ENCODE measurements at regions not wholly inside any gene's neighbourhood (a gene's known extent, or its start where the extent isn't known, plus 50 kb on each side); places are given as distances from the start of the nearest gene placed in this dataset.

DNA sequence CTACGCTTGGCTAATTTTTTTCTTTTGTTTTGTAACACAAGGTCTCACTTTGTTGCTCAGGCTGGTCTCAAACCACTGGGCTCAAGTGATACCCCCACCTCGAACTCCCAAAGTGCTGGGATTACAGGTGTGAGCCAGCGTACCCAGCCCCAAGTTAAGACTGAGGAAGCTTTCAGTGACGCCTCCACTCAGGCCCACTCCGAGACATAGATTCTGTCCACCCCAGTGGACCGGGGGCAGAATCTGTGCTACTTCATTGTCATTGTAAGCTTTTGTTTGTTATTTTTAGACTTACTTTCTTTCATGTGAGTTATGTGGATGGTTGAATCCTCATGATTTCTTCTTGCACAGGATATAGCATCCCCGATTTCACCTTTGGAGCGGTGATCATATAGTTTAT lies 156.9 kb upstream of the TSHZ3 start:
- DNase-seq (ENCODE audit: low spot score), result no peak
- Mint-ChIP-seq H3K27me3 (ENCODE audit: low read depth) (no peaks in the 10 kb centered on the region), H3K4me1 (ENCODE audit: low read depth) (no peaks in the 10 kb centered on the region), H3K36me3 (ENCODE audit: low read depth) (no peaks in the 10 kb centered on the region), H3K4me3 (ENCODE audit: unreplicated experiment) (no peak overlapping the region), H3K27ac (ENCODE audit: unreplicated experiment) (no peak overlapping the region), H3K9me3 (ENCODE audit: low read depth) (peaks cover 7% of the 10 kb centered on the region)
- TF ChIP-seq, protein P1, sequence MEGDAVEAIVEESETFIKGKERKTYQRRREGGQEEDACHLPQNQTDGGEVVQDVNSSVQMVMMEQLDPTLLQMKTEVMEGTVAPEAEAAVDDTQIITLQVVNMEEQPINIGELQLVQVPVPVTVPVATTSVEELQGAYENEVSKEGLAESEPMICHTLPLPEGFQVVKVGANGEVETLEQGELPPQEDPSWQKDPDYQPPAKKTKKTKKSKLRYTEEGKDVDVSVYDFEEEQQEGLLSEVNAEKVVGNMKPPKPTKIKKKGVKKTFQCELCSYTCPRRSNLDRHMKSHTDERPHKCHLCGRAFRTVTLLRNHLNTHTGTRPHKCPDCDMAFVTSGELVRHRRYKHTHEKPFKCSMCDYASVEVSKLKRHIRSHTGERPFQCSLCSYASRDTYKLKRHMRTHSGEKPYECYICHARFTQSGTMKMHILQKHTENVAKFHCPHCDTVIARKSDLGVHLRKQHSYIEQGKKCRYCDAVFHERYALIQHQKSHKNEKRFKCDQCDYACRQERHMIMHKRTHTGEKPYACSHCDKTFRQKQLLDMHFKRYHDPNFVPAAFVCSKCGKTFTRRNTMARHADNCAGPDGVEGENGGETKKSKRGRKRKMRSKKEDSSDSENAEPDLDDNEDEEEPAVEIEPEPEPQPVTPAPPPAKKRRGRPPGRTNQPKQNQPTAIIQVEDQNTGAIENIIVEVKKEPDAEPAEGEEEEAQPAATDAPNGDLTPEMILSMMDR (IDR thresholded peaks at IDR 0.05), result no peak

GRCh38 chr19:31510635-31511034 lies 161.4 kb upstream of the TSHZ3 start:
- H3K4me1 Mint-ChIP-seq (ENCODE audit: low read depth), result no peaks in the 10 kb centered on the region

DNA sequence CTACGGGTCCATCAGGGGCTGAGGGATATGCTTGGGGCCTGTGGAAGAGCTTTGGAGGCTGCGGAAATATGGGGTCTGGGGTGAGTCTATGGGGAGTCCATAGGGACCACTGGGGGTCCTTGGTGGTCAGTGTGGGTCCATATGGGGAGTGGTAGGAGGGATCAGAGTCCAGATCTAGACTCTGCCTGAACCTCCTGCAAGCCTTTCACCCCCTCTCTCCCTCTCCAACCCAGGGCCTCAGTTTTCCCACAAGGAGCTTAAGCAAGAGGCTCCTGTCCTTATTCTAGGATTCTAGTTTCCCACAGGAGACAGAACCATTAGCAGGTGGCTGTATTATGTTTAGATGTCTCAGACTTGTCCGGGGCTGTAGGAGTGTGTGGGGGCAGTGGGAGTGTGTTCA lies 161.9 kb upstream of the TSHZ3 start:
- Mint-ChIP-seq H3K4me3 (ENCODE audit: unreplicated experiment) (no peak overlapping the region), H3K4me1 (ENCODE audit: low read depth) (no peaks in the 10 kb centered on the region), H3K27ac (ENCODE audit: unreplicated experiment) (no peak overlapping the region), H3K9me3 (ENCODE audit: low read depth) (peaks cover 3% of the 10 kb centered on the region), H3K36me3 (ENCODE audit: low read depth) (no peaks in the 10 kb centered on the region), H3K27me3 (ENCODE audit: low read depth) (peaks cover 5% of the 10 kb centered on the region)
- no peak for DNase-seq (ENCODE audit: low spot score)
- TF ChIP-seq, protein P1 (IDR thresholded peaks at IDR 0.05), result no peak

More at GRCh38 chr19:31510635-31511034, 161.4 kb upstream of the TSHZ3 start:
- Mint-ChIP-seq H3K27me3 (ENCODE audit: low read depth) (peaks cover 5% of the 10 kb centered on the region), H3K27ac (ENCODE audit: unreplicated experiment) (no peak overlapping the region), H3K36me3 (ENCODE audit: low read depth) (no peaks in the 10 kb centered on the region), H3K9me3 (ENCODE audit: low read depth) (peaks cover 3% of the 10 kb centered on the region), H3K4me3 (ENCODE audit: unreplicated experiment) (no peak overlapping the region)
- TF ChIP-seq, protein P1 (IDR thresholded peaks at IDR 0.05), result no peak
- DNase-seq (ENCODE audit: low spot score), result no peak

DNA sequence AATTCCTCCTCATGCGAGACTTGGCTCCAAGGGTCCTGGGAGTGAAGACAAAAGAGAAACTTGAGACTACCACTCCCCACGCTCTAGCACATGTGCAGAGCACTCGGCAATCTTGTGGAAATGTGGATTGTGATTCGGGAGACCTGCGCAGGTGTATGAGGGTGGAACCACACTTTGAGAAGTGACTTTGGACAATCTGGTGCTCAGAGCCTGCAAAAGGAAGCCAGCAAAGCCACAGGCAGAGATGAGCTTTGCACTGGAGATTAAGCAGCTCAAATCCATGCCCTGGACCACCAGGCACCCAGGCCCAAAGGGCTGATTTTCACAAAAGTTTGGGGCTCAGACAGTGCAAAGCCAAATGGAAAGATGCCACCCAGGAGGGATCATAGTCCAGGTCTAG lies 162.5 kb upstream of the TSHZ3 start:
- Mint-ChIP-seq H3K4me1 (ENCODE audit: low read depth) (no peaks in the 10 kb centered on the region), H3K27ac (ENCODE audit: unreplicated experiment) (no peak overlapping the region), H3K4me3 (ENCODE audit: unreplicated experiment) (no peak overlapping the region), H3K27me3 (ENCODE audit: low read depth) (peaks cover 5% of the 10 kb centered on the region), H3K9me3 (ENCODE audit: low read depth) (peaks cover 3% of the 10 kb centered on the region), H3K36me3 (ENCODE audit: low read depth) (no peaks in the 10 kb centered on the region)
- TF ChIP-seq, protein P1 (IDR thresholded peaks at IDR 0.05), result no peak
- no peak for DNase-seq (ENCODE audit: low spot score)

DNA sequence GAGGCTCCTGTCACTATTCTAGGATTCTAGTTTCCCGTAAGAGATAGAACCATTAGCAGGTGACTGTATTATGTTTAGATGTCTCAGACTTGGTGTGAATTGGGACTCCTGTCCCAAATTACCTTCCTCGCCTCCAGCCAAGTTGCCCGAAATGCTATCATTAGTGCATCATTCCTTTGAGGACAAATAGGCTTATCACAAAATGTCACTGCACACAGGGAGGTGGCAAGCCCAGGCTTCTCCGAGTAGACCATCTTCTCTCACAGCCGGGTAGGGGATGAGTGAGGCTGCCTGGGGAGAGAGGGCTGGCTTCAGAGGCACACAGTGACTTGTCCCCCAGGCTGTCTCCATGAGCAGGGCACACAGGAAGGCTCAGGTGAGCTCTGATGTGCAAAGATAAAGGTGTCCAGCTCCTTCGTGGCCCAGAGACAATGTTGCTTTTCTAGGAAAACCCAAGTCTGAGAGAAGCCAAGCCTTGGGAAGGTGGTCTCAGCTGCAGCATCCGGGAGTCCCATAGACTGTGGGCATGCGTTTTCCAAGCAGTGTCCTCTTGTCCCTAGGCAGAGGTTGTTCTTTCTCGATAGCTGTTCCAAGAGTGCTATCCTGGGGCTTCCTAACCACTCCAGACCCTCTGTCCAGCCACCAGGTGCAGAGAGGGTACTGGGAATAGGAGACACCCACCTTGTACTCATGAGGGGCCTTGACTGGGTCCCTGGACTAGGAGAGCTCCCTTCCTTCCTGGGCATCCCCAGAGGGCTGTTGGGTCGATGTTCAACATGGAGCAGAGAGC lies 163.1 kb upstream of the TSHZ3 start:
- H3K4me1 Mint-ChIP-seq (ENCODE audit: low read depth), result no peaks in the 10 kb centered on the region
- H3K27ac Mint-ChIP-seq (ENCODE audit: unreplicated experiment), result no peak overlapping the region
- no peak overlapping the region for H3K4me3 Mint-ChIP-seq (ENCODE audit: unreplicated experiment)
- peaks cover 5% of the 10 kb centered on the region for H3K27me3 Mint-ChIP-seq (ENCODE audit: low read depth)
- peaks cover 8% of the 10 kb centered on the region for H3K9me3 Mint-ChIP-seq (ENCODE audit: low read depth)
- DNase-seq (ENCODE audit: low spot score), result no peak
- H3K36me3 Mint-ChIP-seq (ENCODE audit: low read depth), result no peaks in the 10 kb centered on the region
- TF ChIP-seq, protein P1 (IDR thresholded peaks at IDR 0.05), result no peak

All from chondrocyte (in vitro differentiated cells).